ENCODE measurements at regions not wholly inside any gene's neighbourhood (a gene's known extent, or its start where the extent isn't known, plus 50 kb on each side); places are given as distances from the start of the nearest gene placed in this dataset.

- H3K4me1 ChIP-seq (ENCODE audit: insufficient read depth, low read length), result no peaks in the 10 kb centered on the region
- no peaks in the 10 kb centered on the region for H3K9me3 Mint-ChIP-seq
- ATAC-seq (ENCODE audit: poor library complexity) (no peak), DNase-seq (no peak)
- H3K9me3 ChIP-seq (ENCODE audit: control insufficient read depth in 1 of 2, insufficient read depth in 1 of 2, low read length in 2 of 2), result no peaks in the 10 kb centered on the region
- no peak overlapping the region for H3K27ac ChIP-seq (ENCODE audit: low read depth in 1 of 2, low read length in 2 of 2)
- peaks cover 5% of the 10 kb centered on the region for H3K27me3 Mint-ChIP-seq
- no peaks in the 10 kb centered on the region for H3K4me1 Mint-ChIP-seq (ENCODE audit: low read depth)
- no peak overlapping the region for H3K4me3 ChIP-seq (ENCODE audit: low read length)
- no peaks in the 10 kb centered on the region for H3K36me3 ChIP-seq (ENCODE audit: insufficient read depth, low read length)
- no peaks in the 10 kb centered on the region for H3K36me3 Mint-ChIP-seq (ENCODE audit: low read depth)
- no peak overlapping the region for H3K4me3 Mint-ChIP-seq
- H3K27ac Mint-ChIP-seq, result no peak overlapping the region
- intact Hi-C loops (cut with DNase I, micrococcal nuclease), result no loop called here
- no peaks in the 10 kb centered on the region for H3K27me3 ChIP-seq (ENCODE audit: control insufficient read depth in 1 of 2, insufficient read depth in 2 of 2, low read length in 2 of 2)
- POLR2A ChIA-PET, result no interaction called here
- CTCF ChIA-PET, result no interaction called here
- TF ChIP-seq, protein P1, sequence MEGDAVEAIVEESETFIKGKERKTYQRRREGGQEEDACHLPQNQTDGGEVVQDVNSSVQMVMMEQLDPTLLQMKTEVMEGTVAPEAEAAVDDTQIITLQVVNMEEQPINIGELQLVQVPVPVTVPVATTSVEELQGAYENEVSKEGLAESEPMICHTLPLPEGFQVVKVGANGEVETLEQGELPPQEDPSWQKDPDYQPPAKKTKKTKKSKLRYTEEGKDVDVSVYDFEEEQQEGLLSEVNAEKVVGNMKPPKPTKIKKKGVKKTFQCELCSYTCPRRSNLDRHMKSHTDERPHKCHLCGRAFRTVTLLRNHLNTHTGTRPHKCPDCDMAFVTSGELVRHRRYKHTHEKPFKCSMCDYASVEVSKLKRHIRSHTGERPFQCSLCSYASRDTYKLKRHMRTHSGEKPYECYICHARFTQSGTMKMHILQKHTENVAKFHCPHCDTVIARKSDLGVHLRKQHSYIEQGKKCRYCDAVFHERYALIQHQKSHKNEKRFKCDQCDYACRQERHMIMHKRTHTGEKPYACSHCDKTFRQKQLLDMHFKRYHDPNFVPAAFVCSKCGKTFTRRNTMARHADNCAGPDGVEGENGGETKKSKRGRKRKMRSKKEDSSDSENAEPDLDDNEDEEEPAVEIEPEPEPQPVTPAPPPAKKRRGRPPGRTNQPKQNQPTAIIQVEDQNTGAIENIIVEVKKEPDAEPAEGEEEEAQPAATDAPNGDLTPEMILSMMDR (IDR thresholded peaks at IDR 0.05), result no peak
These were observed 78.6 kb downstream of the ANXA1 start for GRCh38 chr9:73230251-73230650.

DNA sequence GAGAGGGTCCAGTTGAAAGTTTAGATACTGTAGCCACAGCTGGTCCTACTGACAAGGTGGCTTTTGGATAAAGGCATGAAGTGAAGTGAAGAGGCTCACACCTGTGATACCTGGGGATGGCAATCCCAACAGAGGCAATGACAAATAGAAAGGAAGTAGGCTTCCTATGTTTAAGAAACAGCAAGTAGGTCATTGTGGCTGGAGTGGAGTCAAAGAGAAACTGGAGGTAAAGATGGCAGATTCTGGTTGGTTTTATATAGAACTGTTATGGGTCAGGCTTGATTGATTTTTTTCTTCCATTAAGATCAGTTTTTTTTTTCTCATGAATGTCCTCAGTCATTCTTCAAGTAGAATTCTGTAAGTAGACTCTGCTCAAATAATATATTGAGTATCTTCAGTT lies 79.5 kb downstream of the ANXA1 start:
- DNase-seq, result no peak
- H3K27me3 Mint-ChIP-seq, result peaks cover 8% of the 10 kb centered on the region
- no peaks in the 10 kb centered on the region for H3K36me3 ChIP-seq (ENCODE audit: insufficient read depth, low read length)
- H3K27ac ChIP-seq (ENCODE audit: low read depth in 1 of 2, low read length in 2 of 2), result no peak overlapping the region
- no peaks in the 10 kb centered on the region for H3K27me3 ChIP-seq (ENCODE audit: control insufficient read depth in 1 of 2, insufficient read depth in 2 of 2, low read length in 2 of 2)
- H3K36me3 Mint-ChIP-seq (ENCODE audit: low read depth), result no peaks in the 10 kb centered on the region
- H3K9me3 Mint-ChIP-seq, result no peaks in the 10 kb centered on the region
- no peaks in the 10 kb centered on the region for H3K4me1 Mint-ChIP-seq (ENCODE audit: low read depth)
- no peaks in the 10 kb centered on the region for H3K4me1 ChIP-seq (ENCODE audit: insufficient read depth, low read length)
- POLR2A ChIA-PET, result no interaction called here
- intact Hi-C loops (cut with DNase I, micrococcal nuclease), result no loop called here
- CTCF ChIA-PET, result no interaction called here
- H3K4me3 ChIP-seq (ENCODE audit: low read length), result no peak overlapping the region
- no peaks in the 10 kb centered on the region for H3K9me3 ChIP-seq (ENCODE audit: control insufficient read depth in 1 of 2, insufficient read depth in 1 of 2, low read length in 2 of 2)
- TF ChIP-seq, protein P1 (IDR thresholded peaks at IDR 0.05), result no peak
- H3K4me3 Mint-ChIP-seq, result no peak overlapping the region
- ATAC-seq (ENCODE audit: poor library complexity), result no peak
- no peak overlapping the region for H3K27ac Mint-ChIP-seq

DNA sequence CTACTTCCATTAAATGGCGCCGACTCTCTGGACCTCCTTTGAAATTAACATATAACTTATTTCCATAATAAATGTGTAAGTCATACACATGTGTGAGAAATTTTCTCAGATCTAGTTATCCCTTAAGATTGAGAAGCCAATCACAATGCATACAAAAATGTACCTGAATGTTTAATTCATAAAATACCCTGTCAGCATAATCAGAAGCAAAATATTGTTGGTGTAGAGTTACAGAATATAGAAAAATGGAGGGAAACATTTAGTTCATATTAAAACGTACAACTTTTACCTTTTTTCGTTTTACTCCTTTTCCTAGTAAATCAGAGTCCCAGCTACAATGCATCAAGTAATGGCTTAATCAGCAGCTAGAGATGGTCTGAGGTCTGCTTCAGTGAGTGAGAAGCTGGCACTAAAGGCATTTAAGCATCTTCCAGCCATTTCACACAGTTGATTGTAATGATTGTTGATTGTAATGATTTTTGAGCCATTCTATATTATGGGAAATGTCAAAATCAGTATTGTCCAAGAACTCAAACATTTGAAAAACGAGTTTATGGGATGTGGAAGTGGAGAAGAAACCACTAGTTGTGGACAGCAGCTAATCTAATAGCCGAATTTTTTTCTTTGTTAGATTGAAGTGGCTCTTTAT lies 81.8 kb downstream of the ANXA1 start:
- H3K4me1 Mint-ChIP-seq (ENCODE audit: low read depth), result no peaks in the 10 kb centered on the region
- DNase-seq (no peak), ATAC-seq (ENCODE audit: poor library complexity) (no peak)
- Histone ChIP-seq H3K4me1 (ENCODE audit: insufficient read depth, low read length) (no peaks in the 10 kb centered on the region), H3K36me3 (ENCODE audit: insufficient read depth, low read length) (no peaks in the 10 kb centered on the region), H3K4me3 (ENCODE audit: low read length) (no peak overlapping the region), H3K27me3 (ENCODE audit: control insufficient read depth in 1 of 2, insufficient read depth in 2 of 2, low read length in 2 of 2) (no peaks in the 10 kb centered on the region), H3K27ac (ENCODE audit: low read depth in 1 of 2, low read length in 2 of 2) (no peak overlapping the region), H3K9me3 (ENCODE audit: control insufficient read depth in 1 of 2, insufficient read depth in 1 of 2, low read length in 2 of 2) (no peaks in the 10 kb centered on the region)
- H3K27me3 Mint-ChIP-seq, result peaks cover 12% of the 10 kb centered on the region
- no peaks in the 10 kb centered on the region for H3K36me3 Mint-ChIP-seq (ENCODE audit: low read depth)
- TF ChIP-seq, protein P1 (IDR thresholded peaks at IDR 0.05), result no peak
- H3K27ac Mint-ChIP-seq, result no peak overlapping the region
- no peak overlapping the region for H3K4me3 Mint-ChIP-seq
- intact Hi-C loops (cut with DNase I, micrococcal nuclease), result no loop called here
- no peaks in the 10 kb centered on the region for H3K9me3 Mint-ChIP-seq
- ChIA-PET POLR2A (no interaction called here), CTCF (no interaction called here)

All from CD4-positive, alpha-beta T cell (primary cell).